SK-N-SH treated with all-trans-retinoic acid at 6 μM for 48 hours (cell line): ENCODE measurements at regions not wholly inside any gene's neighbourhood (a gene's known extent, or its start where the extent isn't known, plus 50 kb on each side); places are given as distances from the start of the nearest gene placed in this dataset.

ENCODE experiments used
- ARNTL ChIP-seq: fragments of 450-650 bp; formaldehyde crosslinking; IDR thresholded peaks from 2 replicates; pipeline ENCODE4 v1.5.0; 2020; ENCODE audit warnings: low read depth, mild to moderate bottlenecking, moderate library complexity, borderline replicate concordance
- CSRNP3 ChIP-seq: fragments of 250-450 bp; sonication (Bioruptor Pico); IDR thresholded peaks from 2 replicates; pipeline ENCODE4 v1.5.1; 2021; ENCODE audit warnings: mild to moderate bottlenecking, moderate library complexity
- ESRRG ChIP-seq: fragments of 250-450 bp; sonication (Bioruptor Pico); IDR thresholded peaks from 2 replicates; pipeline ENCODE4 v1.6.1; 2021; ENCODE audit warnings: mild to moderate bottlenecking
- ISL1 ChIP-seq: fragments of 250-450 bp; sonication (Bioruptor Pico); IDR thresholded peaks from 2 replicates; pipeline ENCODE4 v2.1.2; 2022; ENCODE audit warnings: mild to moderate bottlenecking, moderate library complexity
- OSR1 ChIP-seq: fragments of 250-450 bp; sonication (Bioruptor Pico); IDR thresholded peaks from 2 replicates; pipeline ENCODE4 v1.8.0; 2022; ENCODE audit warnings: moderate library complexity, mild to moderate bottlenecking, inconsistent platforms
- RARB ChIP-seq: fragments of 250-450 bp; sonication (Bioruptor Pico); IDR thresholded peaks from 2 replicates; pipeline ENCODE4 v1.8.0; 2021; ENCODE audit warnings: mild to moderate bottlenecking, moderate library complexity
- TOX ChIP-seq: fragments of 250-450 bp; sonication (Bioruptor Pico); IDR thresholded peaks from 2 replicates; pipeline ENCODE4 v1.8.0; 2021; ENCODE audit warnings: mild to moderate bottlenecking, moderate library complexity, borderline replicate concordance
- ZC3H10 ChIP-seq: fragments of 250-450 bp; sonication (Bioruptor Pico); IDR thresholded peaks from 2 replicates; pipeline ENCODE4 v1.5.1; 2021; ENCODE audit warnings: mild to moderate bottlenecking, moderate library complexity
- ZFP30 ChIP-seq: fragments of 450-650 bp; formaldehyde crosslinking; IDR thresholded peaks from 2 replicates; pipeline ENCODE4 v1.5.0; 2022; ENCODE audit warnings: mild to moderate bottlenecking, moderate library complexity
- ZNF565 ChIP-seq: fragments of 450-650 bp; formaldehyde crosslinking; conservative IDR thresholded peaks from 2 replicates; pipeline ENCODE4 v1.5.0; 2020; ENCODE audit warnings: low read depth, mild to moderate bottlenecking, moderate library complexity
- ZNF8 ChIP-seq: fragments of 450-650 bp; formaldehyde crosslinking; IDR thresholded peaks from 2 replicates; pipeline ENCODE4 v1.5.0; 2020; ENCODE audit warnings: mild to moderate bottlenecking, moderate library complexity
- TF ChIP-seq, protein P1 (sequence below): fragments of 250-450 bp; sonication (Bioruptor Pico); IDR thresholded peaks from 2 replicates; pipeline ENCODE4 v1.8.0; 2020; ENCODE audit warnings: mild to moderate bottlenecking, moderate library complexity, borderline replicate concordance
- TF ChIP-seq, protein P2 (sequence below): fragments of 250-450 bp; sonication (Bioruptor Pico); IDR thresholded peaks from 2 replicates; pipeline ENCODE4 v1.5.1; 2020; ENCODE audit warnings: low read depth, mild to moderate bottlenecking, moderate library complexity

DNA sequence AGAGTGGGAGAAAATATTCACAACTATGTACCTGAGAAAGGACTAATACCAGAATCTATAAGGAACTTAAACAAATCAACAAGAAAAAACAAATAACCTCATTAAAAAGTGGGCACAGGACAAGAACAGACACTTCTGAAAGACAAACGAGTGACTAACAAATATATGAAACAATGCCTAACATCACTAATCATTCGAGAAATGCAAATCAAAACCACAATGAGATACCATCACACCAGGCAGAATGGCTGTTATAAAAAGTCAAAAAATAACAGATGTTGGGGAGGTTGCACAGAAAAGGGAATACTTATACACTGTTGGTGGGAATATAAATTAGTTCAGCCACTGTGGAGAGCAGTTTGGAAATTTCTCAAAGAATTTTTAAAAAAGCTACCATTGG lies 83.5 kb upstream of the WSCD1 start:
- TF ChIP-seq ARNTL (CRISPR knock-in tag) (no peak), ESRRG (CRISPR knock-in tag) (no peak), ZFP30 (no peak), ZNF8 (CRISPR knock-in tag) (no peak), ISL1 (CRISPR knock-in tag) (no peak), TOX (no peak), ZNF565 (no peak), CSRNP3 (CRISPR knock-in tag) (no peak), OSR1 (no peak), ZC3H10 (CRISPR knock-in tag) (no peak), RARB (CRISPR knock-in tag) (no peak)
- TF ChIP-seq, protein P1, sequence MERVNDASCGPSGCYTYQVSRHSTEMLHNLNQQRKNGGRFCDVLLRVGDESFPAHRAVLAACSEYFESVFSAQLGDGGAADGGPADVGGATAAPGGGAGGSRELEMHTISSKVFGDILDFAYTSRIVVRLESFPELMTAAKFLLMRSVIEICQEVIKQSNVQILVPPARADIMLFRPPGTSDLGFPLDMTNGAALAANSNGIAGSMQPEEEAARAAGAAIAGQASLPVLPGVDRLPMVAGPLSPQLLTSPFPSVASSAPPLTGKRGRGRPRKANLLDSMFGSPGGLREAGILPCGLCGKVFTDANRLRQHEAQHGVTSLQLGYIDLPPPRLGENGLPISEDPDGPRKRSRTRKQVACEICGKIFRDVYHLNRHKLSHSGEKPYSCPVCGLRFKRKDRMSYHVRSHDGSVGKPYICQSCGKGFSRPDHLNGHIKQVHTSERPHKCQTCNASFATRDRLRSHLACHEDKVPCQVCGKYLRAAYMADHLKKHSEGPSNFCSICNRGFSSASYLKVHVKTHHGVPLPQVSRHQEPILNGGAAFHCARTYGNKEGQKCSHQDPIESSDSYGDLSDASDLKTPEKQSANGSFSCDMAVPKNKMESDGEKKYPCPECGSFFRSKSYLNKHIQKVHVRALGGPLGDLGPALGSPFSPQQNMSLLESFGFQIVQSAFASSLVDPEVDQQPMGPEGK (CRISPR knock-in tag): no peak
- TF ChIP-seq, protein P2, sequence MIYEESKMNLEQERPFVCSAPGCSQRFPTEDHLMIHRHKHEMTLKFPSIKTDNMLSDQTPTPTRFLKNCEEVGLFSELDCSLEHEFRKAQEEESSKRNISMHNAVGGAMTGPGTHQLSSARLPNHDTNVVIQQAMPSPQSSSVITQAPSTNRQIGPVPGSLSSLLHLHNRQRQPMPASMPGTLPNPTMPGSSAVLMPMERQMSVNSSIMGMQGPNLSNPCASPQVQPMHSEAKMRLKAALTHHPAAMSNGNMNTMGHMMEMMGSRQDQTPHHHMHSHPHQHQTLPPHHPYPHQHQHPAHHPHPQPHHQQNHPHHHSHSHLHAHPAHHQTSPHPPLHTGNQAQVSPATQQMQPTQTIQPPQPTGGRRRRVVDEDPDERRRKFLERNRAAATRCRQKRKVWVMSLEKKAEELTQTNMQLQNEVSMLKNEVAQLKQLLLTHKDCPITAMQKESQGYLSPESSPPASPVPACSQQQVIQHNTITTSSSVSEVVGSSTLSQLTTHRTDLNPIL (CRISPR knock-in tag): no peak
